ENCODE measurements at regions not wholly inside any gene's neighbourhood (a gene's known extent, or its start where the extent isn't known, plus 50 kb on each side); places are given as distances from the start of the nearest gene placed in this dataset.
"Not testable (repeated sequence)": the region's sequence is repeated elsewhere in the genome, so short reads cannot be mapped to it uniquely, and the experiment has no call there.

DNA sequence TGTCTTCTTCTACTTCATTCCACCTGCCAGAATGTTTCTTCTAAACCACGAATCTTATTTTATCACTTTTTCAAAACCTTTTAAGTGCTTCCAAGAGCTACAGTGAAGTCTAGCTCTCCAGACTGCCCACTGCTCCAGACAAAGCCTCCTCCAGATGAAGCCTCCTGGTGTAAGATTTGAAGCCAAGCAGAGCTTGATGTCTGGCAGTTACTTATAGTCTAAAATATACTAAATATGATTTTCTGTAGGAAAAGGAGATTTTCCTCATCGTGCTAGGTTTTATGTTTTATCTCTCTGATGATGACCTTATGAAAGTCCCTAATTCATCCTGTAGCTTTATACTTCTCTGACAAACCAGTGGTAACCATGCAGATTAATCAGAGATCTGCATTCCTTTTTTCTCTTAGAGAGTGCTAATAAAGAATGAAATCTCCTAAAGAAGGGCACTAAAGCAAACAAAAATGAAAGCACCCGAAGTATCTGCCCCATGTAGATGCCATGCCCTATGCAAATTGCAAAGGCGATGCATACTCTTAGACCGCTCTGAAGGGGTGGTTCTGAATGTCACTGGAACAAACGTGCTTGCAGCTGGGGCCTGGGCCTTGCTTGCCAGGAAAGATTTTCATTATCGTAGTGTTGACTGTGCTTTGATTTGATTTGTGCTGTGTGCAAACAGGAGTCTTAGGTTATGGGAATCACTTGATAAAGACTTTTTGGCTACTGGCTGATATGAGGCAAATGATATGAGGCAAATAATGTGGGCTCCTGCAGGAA lies 314.2 kb downstream of the PID1 start:
- DNase-seq (ENCODE audit: low read depth in 3 of 3, low spot score in 2 of 3): no peak

DNA sequence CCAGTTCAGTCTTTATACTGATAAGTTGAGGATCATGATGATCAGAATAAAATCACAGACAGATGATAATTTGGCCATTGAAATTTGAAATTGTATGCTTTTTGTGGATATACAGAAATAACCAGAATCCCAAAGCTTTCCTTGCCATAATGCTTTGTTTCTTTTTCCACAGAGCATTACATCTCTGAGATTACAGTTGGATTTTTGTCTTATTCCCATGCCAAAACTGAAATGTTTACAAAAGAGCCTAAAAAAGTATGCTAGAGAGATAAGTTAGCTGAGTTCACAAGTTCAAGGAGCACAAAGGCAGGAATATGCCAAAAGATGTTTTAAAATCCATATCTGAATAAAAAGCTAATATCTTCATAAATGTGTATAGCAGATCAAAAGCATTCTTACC lies 321.3 kb downstream of the PID1 start:
- no peak for DNase-seq (ENCODE audit: low read depth in 3 of 3, low spot score in 2 of 3)

DNA sequence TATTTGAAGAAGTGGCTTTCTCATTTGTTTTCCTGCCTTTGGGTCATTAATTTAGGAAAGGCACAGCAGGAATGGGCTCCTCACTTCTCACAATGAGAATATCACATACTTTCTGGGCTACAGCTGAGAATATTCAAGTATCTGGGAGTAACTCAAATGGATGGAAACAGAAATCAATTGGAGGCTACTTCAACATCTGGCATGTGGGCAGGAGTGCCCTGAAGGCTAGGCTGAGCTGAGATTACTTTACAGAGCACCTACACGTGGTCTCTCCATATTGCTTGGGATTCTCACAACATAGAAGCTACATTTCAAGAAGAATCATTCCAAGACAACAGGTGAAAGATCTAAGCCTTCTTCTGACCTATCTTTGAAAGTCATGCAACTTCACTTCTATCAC lies 325.4 kb downstream of the PID1 start:
- no peak for DNase-seq (ENCODE audit: low read depth in 3 of 3, low spot score in 2 of 3)

DNA sequence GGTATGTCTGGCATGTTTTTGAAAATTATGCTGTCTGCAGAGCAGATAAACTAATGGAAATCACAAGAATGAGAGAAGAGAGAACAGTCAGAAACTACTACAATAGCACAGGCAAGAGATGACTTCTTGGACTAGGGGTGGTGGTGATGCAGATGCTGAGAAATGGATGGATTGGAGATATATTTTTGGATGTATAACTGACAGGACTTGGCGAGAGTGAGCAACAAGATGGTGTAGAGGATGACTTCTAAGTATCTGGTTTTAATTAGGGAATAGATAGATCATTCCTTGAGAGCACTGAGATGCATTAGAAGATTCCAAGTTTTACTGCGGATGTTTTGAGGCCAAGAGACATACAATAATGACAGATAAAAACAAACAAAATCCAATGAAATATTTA lies 328.2 kb downstream of the PID1 start:
- no peak for DNase-seq (ENCODE audit: low read depth in 3 of 3, low spot score in 2 of 3)

DNA sequence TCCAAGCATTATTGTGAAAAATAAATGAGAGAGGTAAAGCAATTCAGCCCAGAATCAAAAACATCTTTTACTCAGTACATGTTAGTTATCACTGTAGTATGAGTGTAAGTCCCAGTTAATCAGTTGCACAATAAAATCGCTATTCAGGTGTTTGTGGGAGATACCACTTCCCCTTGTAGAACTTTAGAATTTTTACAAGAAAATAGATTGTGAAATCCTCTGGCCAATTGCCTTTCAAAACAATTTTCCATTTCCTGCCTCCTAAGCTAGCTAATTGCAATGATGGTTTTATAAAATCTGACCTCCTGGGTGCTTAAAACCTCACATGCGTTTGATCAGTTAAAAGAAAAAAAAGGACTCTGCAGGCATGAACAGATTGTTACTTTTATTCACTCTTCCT lies 332.5 kb downstream of the PID1 start:
- no peak for DNase-seq (ENCODE audit: low read depth in 3 of 3, low spot score in 2 of 3)

DNA sequence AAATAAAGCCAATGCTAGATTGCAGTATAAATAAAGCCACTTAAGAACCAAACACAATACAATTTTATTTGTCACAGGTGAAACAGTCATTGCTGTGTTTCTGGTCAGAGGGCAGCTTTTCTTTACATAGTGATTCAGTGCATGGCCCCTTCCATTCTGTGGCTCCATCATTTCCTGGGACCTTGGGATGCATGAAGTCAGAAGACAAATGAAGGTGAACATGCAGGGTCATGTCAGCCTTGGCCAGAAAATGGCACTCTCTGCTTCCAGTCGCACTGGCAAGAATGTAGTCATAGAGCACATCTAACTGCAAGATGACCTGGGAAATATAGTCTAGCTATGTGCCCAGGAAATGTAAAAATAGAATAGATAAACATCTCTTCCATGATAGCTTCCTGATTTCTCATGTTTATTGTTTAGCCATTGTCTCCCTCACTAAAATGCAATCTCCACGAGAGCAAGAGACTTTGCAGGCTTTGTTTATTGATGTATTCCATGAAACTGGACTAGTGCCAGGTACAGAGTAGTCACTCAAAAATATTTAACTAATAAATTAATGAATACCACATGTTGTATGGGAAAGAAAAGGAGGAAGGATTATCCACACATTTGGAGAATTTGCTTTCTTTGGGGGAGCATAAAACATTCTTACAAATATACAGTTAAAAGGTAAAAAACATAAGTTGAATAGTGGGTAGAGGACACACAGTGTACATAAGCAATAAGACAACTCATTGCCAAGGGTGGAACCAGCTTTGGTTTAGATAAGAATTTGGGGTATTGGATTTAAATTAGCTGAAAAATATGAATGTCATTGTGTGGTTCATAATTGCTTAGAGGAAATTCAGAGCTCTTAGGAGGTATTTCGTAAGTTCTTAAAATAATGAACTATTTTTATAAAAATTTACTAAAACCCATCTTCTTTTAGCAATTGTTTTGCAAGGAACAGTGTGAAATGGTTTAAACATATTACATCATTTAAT lies 343.8 kb downstream of the PID1 start:
- DNase-seq (ENCODE audit: low read depth in 3 of 3, low spot score in 2 of 3): no peak

DNA sequence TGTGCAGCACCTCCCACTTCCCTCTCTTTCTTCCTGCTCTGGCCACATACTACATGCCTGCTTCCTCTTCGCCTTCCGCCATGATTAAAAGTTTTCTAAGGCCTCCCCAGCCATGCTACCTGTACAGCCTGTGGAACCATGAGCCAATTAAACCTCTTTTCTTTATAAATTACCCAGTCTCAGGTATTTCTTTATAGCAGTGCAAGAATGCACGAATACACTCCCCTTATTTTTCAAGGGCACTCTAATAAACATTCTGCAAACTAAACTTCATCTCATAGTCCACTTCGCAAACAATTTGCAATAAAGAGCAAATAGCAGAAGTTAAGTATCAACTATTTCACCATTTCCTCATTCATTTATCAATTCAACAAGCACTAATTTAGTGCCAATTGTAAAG lies 351.3 kb downstream of the PID1 start:
- no peak for DNase-seq (ENCODE audit: low read depth in 3 of 3, low spot score in 2 of 3)

DNA sequence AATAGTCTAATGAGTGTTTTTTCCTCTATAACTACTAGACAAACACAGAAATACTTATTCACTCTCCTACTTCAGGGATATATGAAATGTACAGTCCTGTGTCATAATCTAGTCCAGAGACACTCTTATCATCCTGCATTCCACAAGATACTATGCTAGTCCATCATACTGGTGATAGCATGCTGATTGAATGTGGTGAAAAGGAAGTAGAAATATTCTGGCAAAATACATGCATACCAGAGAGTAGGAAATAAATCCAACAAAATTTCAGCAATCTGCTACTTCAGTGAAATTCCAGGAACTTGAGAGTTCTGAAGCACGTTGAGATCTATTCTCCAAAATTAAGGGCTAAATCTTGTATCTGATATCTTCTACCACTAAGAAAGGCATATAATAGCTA lies 353.9 kb downstream of the PID1 start:
- no peak for DNase-seq (ENCODE audit: low read depth in 3 of 3, low spot score in 2 of 3)

DNA sequence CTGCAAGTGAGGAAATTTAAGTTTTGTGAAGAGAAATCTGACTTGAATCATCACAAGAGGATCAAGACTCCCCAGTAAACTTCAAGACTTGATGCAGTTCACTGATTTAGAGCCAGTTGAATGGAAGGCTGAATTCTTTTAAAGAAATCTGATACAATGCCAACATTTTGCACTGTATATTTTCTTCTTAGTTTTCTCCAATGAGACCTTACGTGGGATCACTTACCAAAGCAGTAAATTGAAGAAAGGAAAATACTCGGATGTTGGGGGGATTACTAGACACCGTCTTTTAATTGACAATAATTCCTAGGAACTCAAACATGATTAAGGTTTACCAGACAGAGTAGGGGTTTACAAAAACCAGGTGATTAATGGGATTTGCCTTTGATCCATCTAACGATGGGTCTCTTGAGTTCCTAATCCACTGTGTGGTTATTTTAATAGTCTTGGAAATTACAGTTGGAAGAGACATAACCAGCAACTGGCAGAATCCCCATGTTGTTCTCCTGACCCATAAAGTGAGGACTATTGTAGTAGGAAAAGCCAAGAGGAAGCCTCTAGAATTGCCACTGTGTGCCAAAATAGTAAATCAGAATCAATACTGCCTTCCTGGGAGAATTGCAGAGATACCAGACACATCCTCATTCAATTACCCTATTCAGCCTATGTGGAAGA lies 354.5 kb downstream of the PID1 start:
- DNase-seq (ENCODE audit: low read depth in 3 of 3, low spot score in 2 of 3): no peak

DNA sequence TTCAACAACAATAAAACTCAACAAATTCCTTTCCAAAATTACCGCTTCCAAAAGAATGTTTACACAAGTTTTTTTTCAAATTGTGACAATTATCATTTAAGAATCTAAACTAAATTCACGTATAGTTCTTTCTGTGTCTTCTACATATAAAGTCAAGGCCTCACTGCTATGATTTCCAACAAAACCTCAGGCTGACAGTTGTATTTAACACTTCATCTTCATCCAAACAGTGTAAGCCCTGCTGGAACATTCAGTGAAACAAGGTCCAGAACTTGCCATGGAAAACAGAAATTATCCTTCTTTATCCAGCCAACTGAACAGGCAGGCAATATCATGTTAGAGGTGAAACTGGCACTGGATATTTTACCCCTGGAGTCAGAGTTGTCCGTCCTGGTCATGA lies 357.9 kb downstream of the PID1 start:
- no peak for DNase-seq (ENCODE audit: low read depth in 3 of 3, low spot score in 2 of 3)

DNA sequence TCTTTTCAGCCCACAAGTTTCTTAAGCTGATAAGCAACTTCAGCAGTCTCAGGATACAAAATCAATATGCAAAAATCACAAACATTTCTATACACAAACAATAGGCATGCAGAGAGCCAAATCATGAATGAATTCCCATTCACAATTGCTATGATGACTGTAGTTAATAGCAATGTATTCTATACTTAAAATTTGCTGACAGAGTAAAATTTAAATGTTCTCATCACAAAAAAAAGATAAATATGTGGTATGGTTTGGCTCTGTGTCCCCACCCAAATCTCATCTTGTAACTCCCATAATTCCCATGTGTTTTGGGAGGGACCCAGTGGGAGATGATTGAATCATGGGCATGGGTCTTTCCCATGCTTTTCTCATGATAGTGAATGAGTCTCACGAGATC lies 360.2 kb downstream of the PID1 start:
- DNase-seq (ENCODE audit: low read depth in 3 of 3, low spot score in 2 of 3): not testable (repeated sequence)

DNA sequence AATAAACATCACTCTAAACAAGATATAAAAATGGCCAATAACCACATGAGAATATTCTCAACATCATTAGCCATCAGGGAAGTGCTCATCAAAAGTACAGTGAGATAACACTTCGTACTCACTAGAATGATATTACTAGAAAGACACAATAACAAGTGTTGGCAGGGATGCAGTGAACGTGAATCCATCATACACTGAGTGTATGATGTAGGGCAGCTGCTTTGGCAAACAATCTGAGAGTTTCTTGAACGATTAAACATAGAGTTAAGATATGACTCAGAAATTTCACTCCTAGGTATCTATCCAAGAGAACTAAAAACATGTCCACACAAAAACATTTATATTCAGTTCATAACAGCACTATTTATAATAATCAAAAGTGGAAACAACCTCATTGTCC lies 368.9 kb downstream of the PID1 start:
- no peak for DNase-seq (ENCODE audit: low read depth in 3 of 3, low spot score in 2 of 3)

DNA sequence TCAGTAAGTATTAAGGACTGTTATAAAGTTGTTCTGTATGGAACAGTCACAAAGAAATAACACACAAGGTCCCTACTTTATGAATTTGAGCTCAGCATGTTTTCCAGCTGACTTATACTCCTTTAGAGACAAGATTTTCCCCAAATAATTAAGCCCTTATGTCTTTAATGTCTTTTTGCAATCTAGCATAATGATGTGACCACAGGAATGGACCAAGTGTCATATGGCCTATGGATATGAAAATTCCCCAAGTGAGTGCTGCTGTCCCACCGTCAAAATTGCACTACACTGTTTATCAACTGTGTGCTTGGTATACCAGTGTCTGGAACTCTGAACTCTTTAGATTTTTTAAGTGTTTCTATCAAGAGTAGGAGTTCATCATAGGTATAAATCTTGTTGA lies 369.6 kb downstream of the PID1 start:
- no peak for DNase-seq (ENCODE audit: low read depth in 3 of 3, low spot score in 2 of 3)

DNA sequence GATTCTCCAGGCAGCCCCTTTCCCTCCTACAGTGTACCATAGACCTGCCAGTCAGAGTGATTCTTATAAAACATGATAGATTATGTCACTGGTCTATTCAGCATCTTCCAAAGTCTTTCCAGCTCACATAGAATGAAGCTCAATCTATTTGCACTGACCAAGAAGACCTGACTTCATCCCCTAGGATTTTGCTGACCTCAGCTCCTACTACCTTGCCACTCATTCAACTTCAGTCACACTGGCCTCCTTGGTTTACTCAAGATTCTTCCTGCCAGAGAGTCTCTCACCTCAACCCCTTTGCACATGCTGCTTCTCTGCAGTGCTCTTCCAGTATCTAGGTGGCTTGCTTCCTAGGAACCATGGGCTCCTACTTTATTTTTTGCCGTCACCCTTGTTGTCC lies 392.9 kb downstream of the PID1 start:
- no peak for DNase-seq (ENCODE audit: low read depth in 3 of 3, low spot score in 2 of 3)

DNA sequence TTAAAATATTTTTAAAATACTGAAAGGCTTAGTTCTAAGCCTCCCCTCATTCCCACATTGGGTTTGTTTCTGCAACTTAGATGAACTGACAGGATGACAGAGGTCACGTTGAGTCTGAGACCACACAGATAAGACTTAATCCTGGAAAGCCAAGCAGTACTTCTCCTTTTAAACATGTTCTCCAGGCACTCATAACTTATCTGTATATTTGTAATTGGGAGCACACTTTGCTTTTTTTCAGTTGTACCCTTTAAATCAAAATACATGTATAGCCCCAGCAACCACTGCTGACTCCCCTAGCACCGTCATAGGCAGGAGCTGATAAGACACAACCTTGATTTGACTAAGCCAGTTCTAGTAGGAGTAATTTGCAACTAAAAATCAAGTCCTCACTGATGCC lies 394.8 kb downstream of the PID1 start:
- no peak for DNase-seq (ENCODE audit: low read depth in 3 of 3, low spot score in 2 of 3)

DNA sequence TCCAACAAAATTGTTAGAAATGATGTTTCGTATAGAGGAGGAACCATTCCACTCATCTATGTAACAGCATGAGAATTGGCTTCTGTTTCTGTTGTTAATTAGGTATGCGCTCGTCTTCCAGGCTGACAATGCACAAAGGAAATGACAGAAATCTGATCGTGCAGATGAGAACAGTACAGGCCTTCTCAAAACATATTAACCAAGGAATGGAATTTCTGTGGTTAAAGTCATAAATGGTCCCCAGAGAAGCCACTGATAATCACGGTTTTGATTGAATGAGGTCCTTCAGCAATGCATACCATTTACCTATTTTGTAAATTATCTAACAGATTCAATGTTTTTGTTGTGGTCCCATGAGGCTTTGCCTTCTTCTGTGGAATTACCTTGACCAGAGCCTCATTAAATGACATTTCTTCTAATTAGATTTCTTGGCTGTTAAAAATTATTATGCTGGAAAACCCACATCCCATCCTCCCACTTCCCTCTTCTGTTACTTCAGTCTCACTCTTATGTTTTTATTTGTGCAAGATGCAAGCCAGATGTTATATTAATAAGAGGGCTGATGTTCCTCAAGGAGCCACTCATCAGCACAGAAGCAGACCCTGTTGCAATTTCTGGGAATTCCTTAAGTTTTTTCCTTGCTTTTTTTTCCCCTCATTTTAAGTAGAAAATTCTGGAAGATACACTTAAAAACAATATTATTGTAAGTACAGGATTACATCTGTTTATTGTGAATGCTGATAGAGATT lies 395.8 kb downstream of the PID1 start:
- DNase-seq (ENCODE audit: low read depth in 3 of 3, low spot score in 2 of 3): peak in 1 of 3 donors; percentile 1

DNA sequence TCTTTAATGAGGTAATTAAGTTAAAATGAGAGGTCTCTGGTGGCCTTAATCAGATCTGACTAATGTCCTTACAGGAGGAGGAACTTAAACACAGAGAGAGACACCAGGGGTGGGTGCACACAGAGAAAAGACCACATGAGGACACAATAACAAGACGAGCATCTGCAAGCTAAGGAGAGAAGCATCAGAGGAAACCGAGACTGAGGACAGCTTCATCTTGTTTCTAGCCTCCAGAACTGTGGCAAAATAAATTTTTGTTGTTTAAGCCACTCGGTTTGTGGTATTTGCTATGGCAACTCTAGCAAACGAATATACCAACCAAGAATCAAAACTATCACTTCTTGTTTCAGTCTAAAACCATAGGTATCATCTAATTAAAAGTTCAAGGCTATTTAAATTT lies 400.1 kb downstream of the PID1 start:
- no peak for DNase-seq (ENCODE audit: low read depth in 3 of 3, low spot score in 2 of 3)

DNA sequence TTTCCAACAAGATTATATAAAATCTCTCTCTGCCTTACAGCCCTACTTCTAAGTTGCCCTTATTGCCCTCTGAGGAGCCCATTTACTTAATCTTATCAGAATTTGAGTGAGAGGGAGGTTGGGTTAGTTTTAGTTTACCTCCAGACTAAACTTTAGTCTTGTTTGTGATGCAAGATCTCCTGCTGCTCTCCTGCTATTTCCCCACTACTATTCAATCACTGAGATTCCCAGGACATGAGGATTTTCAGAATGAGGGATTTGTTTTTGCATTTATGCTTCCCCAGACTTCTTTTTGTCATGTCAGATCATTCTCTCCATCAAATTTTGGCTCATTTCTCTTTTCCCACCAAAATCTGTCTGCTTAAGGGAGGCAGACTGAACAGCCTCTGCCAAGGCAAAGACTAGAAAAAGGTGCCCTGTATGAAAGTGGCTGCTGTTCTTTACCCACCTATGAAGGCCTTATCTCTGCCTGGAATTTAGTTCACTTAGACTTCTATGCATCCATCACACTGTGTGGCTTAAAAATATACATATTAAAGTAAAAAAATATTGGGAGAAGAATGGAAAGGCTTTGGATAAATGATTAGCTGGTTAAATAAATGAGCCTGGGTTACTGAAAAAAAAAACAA lies 401.3 kb downstream of the PID1 start:
- DNase-seq (ENCODE audit: low read depth in 3 of 3, low spot score in 2 of 3): no peak

DNA sequence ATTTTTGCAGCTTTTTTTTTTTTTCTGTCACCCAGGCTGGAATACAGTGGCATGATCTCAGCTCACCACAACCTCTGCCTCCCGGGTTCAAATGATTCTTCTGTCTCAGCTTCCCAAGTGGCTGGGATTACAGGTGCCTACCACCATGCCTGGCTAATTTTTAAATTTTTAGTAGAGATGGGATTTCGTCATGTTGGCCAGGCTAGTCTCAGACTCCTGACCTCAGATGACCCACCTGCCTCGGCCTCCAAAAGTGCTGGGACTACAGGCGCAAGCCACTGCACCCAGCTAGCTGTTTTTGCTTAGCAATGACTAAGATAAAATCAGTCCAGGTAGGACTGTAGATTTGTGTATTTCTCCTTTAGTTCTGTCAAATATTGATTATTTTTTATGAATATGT lies 403.7 kb downstream of the PID1 start:
- DNase-seq (ENCODE audit: low read depth in 3 of 3, low spot score in 2 of 3): no peak

DNA sequence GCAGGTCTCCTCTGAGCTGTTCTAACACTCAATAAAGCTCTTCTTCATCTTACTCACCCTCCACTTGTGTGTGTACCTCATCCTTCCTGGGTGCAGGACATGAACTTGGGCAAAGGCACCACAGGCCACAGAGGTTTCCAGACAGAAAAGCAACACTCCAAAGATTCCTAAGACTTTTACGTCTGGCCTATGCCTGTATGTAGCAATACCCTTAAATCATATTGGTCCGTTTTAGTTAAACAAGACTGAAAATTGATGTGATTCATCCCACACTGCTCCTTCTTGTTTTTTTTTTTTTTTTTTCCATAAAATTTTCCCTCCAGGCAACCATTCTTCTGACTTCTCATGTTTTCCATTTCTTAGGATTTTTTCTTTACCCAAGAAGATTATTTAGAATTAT lies 404.3 kb downstream of the PID1 start:
- DNase-seq (ENCODE audit: low read depth in 3 of 3, low spot score in 2 of 3): no peak
